HG03565 (cell line): ENCODE measurements at regions not wholly inside any gene's neighbourhood (a gene's known extent, or its start where the extent isn't known, plus 50 kb on each side); places are given as distances from the start of the nearest gene placed in this dataset.

ENCODE experiments used
- ATAC-seq: cut with Tn5 transposase; IDR thresholded peaks from one replicate; pipeline ENCODE4 v1.9.1; 2021; ENCODE audit warnings: mild to moderate bottlenecking, moderate library complexity; ENCODE audit not compliant: unreplicated experiment

GRCh38 chr9:107386396-107386795 lies 103.2 kb downstream of the KLF4 start:
- no peak for ATAC-seq
